SIG-M5 treated with dmso at 0.1 percent for 504 hours (cell line): ENCODE measurements at regions not wholly inside any gene's neighbourhood (a gene's known extent, or its start where the extent isn't known, plus 50 kb on each side); places are given as distances from the start of the nearest gene placed in this dataset.

Experiments
- DNase-seq: peaks from one replicate; lab custom pipeline; 2025; ENCODE audit not compliant: unreplicated experiment; lab: John Stamatoyannopoulos, UW

DNA sequence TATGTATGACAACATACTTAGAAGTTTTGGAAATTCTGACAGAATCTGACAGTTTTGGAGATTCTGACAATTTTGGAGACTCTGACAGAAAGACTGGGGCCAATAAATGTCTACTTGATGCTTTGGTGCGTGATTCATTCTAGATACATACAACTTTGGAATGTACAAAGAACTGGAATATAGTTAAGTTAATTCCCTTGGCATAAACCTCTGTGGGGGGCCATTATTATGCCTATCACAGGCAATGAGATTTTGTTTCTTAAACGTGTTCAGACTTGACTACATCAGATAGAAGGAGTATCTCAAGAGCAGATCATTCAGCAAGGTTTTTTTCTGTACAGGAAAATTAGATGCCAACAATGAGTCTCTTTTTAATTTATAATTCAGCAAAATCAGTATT, 617.6 kb upstream of the ZNF717 start:
- DNase-seq: no peak

DNA sequence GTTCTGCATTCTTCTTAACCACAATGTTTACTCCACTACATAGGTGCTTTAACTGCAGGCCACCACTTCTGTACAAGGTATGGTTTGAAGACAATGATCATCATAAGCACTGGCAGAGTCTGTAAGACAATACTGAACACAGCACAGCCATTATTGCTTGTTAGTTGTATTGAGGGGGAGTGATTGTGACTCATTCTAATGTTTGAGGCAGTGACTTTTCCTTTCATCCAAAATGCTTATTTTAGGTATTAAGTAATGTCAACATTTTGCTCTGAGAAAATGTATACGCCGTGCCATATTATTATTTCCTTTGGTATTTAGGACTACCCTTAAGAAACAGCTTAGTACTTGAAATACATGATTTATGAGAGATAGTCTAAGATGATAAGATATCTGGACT, 618.2 kb upstream of the ZNF717 start:
- DNase-seq: no peak

DNA sequence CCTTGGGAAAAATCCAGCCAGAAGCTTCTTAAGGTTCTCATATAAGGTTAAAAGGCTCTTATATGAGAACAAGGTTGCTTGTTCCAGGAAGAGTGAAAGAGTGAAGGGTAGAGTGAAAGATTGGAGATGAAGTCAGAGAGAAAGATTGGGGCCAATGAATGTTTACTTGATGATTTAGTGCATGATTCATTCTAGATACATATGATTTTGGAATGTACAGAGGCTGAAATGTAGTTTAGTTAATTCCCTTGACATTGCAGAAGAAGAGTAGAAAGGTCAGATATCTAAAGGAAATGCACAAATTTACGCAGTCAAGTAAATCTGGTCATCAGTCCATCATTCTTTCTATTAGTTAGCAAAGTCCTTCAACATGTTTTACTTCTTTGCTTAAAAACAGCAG, 619.8 kb upstream of the ZNF717 start:
- DNase-seq: no peak

DNA sequence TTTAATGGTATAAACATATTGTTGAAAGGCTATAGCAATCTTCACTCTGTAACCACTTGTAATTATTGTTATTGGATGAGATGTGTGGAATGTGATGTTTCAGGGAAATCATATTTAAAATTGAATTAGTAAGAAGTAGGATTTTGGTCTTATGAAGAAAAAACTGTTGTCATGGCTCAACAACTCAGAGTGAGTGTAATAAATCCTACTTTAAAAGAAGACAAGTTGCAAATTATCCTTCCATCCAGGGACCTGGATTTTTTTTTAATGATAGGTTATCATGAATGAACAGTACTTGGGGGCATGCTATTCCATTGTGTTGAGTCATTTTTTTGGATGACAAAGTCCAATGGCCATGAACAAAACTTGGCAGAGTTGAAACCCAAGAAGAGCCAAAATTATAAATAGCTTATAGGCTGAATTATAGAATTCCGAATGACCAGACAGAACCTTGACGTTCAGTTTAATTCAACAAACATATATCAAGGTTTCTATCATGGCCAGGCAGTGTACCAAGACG, 625.5 kb upstream of the ZNF717 start:
- DNase-seq: no peak

DNA sequence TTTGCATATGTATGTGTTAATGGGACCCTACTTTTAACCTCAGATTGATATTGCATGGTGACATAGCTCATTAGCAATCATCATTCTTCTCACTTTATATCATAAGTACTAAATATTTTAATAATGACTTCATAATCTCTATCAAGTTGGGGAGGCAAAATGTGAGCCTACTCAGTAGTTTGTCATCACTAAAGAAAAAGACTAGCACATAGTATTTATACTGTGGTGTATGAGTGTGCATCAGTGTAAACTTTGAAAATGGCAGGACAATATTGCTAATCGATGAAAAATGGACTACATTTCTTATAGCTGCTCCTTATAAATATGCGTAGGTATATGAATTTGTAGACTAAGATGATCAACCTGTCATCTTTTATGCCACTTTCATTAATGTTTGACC, 624.5 kb upstream of the ROBO2 start:
- no peak for DNase-seq

DNA sequence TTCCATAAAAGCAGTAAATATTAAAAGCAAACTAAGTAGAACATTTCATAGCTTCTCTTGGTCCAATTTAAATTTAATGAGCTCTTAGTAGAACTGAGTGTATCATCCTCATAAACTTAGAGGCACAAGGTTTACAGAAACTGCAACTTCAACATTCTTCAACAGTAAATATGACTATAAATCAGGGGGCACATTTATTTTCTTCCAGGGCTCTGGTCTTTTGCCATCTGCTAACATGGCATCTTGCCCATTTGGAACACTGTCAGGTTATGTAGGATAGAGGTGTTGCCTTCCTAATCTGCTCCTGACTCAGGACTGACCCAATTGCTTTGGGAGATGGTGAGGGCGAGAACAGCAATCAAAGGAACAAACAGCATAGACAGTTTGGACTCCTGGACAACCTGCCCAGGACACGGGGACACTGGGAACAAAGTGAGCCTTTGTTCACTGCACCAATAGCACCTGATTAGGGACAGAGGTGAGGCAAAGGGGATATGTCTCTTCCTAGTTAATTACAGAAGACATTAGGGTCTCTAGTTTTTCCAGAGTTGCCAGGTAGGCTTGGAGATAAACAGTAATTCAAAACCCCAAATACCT, 610.2 kb upstream of the ROBO2 start:
- DNase-seq: no peak

DNA sequence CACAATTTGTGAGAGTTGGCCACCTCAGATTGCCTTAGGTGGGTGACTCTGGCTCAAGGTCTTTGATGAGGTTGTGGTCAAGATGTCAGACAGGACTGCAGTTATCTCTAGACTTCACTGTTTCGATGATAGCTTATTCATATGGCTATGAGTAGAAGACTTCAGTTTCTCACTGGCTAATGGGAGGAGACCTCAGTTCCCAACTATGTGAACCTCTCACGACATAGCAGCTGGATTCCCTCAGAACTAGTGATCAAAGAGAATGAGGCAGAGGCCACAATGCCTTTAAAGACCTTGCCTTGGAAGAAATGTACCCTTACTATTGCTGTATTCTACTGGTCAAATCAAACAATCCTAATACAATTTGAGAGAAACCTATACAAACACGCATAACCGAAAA, 607.5 kb upstream of the ROBO2 start:
- DNase-seq: no peak

DNA sequence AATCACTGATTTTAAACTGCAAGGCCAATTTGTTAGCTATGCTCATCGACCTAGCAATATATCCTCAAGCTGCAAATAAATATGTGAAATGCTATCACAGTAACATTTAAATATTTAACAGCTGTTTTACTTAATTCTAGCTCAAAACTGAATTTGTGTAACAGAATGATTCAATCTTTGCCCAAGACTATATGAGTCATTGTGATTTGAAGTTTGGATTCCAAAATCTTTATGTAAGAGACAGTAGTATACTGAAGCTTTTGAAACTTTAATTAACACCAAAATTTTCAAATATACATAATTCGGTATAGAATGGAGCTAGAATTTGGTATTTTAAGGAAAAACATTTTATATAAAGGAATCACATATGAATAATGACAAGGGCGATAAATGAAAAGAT, 603.0 kb upstream of the ROBO2 start:
- DNase-seq: no peak

DNA sequence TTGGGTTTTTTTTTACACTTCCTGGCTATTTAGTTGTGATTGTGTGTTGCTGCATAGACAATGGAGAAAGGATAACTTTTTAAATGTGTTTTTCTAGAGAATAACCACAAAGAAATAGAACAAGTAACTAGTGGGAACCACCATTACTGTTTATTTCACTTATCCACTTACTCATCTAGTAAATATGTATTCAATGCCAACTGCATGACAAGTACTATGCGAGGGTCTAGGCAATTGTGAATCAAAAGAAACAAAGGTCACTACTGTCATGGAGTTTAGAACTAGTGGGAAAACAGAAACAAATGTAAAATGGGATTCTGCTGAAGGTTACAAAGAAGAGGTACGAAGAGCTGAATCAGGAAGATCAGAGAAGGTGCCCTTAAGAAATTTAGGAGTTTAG, 600.9 kb upstream of the ROBO2 start:
- no peak for DNase-seq

DNA sequence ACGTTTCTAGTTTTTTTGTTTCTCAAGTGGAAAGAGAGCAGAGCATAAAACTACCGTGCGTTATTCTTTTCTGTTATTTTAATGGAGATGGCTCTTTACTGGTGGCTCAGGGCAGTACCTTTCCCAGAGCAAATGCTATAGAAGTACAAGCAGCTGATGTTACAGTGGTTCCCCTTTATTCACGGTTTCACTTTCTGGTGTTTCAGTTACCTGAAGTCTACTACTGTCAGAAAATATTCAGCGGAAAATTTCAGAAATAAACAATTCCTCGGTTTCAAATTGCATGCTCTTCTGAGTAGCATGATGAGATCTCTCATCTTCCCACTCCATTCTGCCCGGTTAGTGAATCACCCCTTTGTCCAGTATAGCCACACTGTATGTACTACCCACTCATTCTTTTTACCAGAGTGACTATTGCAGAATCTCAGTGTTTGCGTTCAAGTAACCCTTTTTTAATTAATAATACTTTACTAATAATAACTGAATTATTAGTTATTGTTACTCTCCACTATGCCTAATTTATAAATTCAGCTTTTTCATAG, 597.5 kb upstream of the ROBO2 start:
- no peak for DNase-seq

DNA sequence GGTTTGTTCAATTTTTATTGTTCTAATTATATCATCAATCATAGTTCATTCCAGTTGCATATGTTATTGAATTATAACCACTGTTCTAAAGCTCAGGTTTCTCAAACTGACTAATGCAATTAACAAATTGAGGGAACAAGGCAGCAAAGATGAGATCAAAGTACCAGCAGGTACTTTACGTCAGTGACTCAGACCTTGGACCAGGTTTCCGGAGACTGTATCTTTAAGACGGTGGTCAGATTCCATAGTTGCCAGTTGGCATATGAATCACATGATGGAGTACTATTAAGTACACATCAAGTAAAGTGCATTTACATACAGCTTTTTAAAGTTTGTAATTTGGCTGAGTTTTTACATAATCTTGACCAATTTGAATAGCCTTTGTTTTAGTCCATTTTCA, 583.6 kb upstream of the ROBO2 start:
- DNase-seq: no peak

DNA sequence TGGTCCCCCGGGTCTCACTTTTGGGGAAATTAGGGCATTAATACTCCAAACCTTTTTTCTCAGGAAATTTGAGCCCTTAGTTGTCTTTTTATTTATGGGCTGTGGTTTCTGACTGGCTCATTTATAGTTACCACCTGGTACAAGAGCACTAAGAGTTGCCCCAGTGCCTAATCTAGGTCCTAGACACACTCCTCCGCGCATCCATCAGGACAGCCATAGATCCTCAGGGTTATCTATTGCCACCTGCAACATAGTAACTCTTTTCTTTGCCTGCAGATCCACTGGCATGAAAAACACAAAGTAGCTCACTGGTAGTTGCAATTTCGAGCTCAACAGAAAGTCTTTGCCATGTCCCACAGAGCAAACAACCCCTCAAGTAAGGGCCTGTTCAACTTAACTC, 576.4 kb upstream of the ROBO2 start:
- DNase-seq: no peak

DNA sequence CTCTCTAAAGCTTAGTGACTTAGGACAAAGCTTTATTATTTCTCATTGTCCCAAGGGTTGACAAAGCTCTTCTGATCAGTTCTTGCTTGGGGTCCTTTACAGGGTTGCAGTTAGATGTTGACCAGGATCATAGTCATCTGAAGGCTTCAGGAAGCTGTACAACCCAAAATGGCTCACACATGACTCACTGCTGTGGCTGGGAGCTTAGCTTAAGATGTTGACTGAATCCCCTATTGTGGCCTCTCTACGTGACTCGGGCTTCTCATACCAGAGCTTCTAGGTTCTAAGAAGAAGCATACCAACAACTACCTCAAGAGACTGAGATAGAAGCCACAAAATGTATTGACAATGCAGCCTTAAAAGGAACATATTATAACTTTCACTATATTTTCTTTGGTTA, 569.6 kb upstream of the ROBO2 start:
- no peak for DNase-seq

DNA sequence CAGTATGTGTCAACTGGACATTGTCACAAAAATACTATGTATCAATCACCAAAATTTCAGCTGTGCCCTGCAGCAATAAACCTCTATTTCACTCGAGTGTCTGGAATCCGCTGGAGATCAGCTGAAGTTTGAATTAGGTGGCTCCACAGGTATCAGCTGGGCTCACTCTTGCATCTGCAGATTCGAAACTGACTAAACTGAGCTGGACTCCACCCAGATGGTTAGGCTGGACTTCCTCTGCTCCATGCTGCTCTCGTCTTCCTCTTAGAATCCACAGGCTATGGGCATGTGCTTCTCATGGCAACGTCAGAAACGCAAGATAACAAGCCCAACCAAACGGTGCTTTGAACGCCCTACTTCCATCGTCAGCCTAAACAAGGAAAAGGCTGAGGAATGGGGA, 565.3 kb upstream of the ROBO2 start:
- DNase-seq: no peak

DNA sequence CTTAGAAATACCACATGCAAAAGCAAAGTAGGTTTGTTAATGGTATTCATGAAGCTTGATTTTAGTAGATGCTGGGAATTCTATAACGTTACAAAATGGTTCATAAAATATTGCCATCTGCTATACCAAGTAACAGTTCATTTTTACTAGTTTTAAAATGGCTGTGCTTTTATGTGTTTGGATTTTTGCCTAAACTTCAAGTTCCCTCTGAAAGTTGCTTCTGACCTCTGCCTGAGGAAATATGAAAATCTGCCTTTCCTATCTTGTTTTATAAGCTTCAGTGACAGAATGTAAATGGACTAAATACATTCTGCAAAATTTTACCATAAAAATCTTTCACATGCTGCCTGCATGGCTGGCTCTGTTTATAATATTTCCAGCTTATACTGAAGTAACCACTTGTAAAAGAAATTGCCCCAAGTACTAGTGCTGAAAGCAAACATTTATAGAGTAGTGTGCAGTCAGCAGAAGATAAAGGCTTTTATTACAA, 560.7 kb upstream of the ROBO2 start:
- DNase-seq: no peak

DNA sequence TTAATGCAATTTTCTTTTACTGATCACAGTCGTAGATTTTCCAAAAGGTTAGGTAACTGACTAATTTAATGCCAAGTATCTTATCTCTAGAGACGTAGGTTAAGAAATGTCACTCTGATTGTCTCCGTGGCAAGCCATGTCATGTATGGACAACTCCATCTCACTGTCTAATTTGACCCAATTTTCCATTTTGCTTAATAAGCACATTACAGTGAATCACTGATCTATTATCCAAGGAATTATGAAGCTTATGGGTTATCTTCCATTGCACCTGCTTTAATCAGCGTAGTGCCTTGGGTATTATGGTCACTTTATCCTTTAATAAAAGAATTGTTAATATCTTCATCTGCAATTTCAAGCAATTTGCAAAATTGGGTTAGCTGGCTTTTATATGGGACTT, 557.4 kb upstream of the ROBO2 start:
- no peak for DNase-seq

DNA sequence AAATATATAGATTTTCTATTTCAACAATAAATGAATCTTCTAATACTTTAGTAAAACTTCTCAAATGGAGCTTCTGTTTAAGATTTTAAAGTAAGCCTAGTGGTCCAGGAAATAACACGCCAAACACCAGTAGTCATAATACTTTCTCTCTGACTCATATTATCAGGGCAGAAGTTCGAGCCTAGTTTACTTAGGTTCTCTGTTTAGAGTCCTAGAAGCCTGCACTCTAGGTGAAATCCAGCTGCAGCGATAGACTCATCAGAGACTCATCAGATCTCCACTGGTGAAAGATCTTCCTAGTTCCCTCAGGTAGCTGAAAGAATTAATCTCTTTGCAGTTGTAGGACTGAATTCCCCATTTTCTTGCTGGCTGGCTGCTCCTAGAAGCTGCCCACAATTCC, 552.5 kb upstream of the ROBO2 start:
- no peak for DNase-seq

DNA sequence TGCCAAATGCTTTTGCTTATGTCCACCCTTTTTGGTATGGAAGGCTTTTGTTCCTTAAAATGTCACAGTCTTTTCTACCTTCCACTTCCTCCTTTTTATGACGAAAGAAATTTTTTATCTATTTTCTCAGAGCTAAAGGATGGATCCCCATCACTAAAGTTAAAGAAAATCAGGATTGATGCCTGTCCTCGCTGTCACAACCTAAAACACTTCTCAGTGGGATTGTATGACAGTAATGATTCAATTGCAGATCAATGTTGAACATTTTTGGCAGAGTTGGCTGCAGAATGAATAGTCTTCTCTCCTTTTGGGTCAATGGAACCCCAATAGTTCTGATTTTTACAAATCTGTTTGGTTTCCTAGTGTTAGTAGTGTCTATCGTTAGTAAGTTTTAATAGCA, 549.8 kb upstream of the ROBO2 start:
- DNase-seq: no peak

DNA sequence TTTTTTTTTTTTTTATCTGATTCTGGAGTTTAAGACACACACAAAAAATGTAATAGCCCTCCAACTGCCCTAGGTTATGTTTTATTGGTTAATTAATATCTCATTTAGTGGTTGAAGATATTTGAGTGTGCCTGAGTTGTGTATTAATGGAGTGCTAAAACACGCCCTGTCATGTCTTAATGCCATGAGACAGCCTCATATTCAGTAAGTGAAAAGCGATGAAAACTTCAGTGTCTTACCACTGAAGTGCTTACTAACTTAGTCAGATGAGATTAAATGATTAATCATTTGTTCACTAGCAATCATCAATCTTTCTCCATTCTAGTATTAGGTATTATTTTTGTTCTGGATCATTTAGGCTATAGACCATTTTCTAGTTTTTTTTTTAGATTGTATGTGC, 544.7 kb upstream of the ROBO2 start:
- no peak for DNase-seq

DNA sequence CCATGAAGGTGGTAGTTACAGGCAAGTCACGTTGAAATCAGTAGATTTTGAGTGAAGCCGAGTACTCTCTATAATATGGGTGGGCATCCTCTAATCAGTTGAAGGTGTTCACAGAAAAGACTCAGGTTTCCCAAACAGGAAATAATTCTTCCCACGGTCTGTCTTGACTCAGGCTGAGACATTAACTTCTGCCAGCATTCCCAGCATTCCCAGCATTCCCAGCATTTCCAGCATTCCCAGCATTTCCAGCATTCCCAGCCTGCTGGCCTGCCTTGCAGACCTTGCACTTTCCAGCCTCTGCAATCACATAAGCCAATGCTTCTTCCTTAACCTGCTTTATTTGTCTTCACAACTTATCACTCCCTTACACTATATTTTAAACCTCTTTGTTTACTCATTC, 542.3 kb upstream of the ROBO2 start:
- DNase-seq: no peak

DNA sequence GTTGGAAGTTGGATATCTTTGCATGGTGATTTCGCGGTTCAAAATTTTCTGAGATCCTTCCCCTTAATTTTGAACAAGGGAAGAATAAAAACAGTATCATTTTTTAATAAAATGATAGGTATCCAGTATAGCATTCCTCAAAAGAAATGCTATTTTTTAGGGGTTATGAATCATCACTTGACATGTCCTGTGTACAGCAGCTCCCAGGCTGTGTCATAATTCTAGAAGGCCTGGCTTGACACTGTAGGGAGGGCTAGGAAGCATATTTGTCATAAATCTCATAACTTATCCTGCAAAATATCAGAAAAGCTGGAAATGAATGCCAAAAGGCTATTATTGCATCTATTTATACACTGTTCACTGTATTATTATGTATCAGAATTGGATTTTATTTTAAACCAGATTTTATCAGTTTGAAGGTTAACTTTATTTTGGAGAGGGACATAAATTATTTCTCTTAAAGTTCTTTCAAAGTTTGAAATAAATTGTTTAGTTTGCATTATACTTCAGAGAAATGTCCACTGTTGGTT, 539.1 kb upstream of the ROBO2 start:
- DNase-seq: no peak

DNA sequence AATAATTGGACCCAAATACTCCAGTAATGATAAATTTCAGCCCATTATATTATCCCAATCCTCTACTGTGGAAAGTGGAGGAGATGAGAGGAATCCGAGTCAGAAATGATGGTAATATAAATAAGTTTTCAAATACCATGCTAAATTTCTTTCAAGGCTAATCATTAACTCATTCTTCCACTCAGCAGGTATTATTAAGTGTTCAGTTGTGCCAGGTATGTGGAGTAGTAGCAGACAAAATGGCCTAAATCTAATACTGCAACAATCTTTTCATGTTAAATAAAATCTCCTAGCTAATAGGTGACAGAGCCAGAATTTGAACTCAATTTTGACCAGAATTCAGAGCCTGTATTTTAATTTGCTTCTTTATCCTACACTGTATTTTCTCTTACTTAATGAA, 538.6 kb upstream of the ROBO2 start:
- DNase-seq: no peak

DNA sequence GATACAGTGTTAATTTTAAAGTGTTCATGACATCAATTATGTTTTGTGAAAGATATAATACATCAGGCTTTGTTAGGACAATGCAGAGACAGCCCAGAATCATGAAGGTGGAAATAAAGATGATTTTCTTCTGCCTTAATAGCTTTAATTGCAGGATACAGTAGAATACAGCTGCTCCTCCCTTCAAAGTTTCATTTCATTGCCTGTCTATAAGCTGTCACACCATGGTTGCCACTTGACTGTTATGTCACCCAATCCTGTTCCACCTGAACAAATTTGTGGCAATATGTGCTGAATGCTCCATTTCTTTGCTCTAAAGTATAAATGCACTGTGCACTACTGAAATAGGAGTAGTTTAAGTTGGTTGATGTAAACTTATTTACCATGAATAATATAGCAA, 537.8 kb upstream of the ROBO2 start:
- no peak for DNase-seq
